G401.6 (cell line): ENCODE measurements at regions not wholly inside any gene's neighbourhood (a gene's known extent, or its start where the extent isn't known, plus 50 kb on each side); places are given as distances from the start of the nearest gene placed in this dataset.
A peak's percentile ranks its signal among the peaks of the same experiment; 100 is the strongest.

Source experiments
- FAIRE-seq: peaks from 2 replicates; lab custom pipeline; 2012; peaks lifted over from hg19 to GRCh38; lab: Jason Lieb, UNC

GRCh38 chr2:196249171-196249570, 77.8 kb upstream of the STK17B start:
- no peak for FAIRE-seq

- no peak for FAIRE-seq
These were observed 78.5 kb upstream of the STK17B start for GRCh38 chr2:196249860-196250259.

GRCh38 chr2:196251132-196251531, 79.8 kb upstream of the STK17B start:
- no peak for FAIRE-seq

GRCh38 chr2:196252408-196253115, 81.2 kb upstream of the STK17B start:
- FAIRE-seq = no peak

GRCh38 chr2:196253116-196253480, 81.7 kb upstream of the STK17B start:
- FAIRE-seq = no peak

- FAIRE-seq = no peak
These were observed 85.2 kb upstream of the STK17B start for GRCh38 chr2:196256585-196256984.

- no peak for FAIRE-seq
These were observed 85.7 kb upstream of the STK17B start for GRCh38 chr2:196257086-196257485.

- no peak for FAIRE-seq
These were observed 87.0 kb upstream of the STK17B start for GRCh38 chr2:196258407-196258806.

GRCh38 chr2:196259507-196260481, 88.4 kb upstream of the STK17B start:
- FAIRE-seq = no peak

GRCh38 chr2:196260546-196260945, 89.2 kb upstream of the STK17B start:
- no peak for FAIRE-seq

GRCh38 chr2:196262606-196263005, 91.2 kb upstream of the STK17B start:
- FAIRE-seq = no peak

- FAIRE-seq = no peak
These were observed 91.9 kb upstream of the STK17B start for GRCh38 chr2:196263181-196263747.

GRCh38 chr2:196266351-196266750, 95.0 kb upstream of the STK17B start:
- FAIRE-seq = no peak

GRCh38 chr2:196266855-196267254, 95.5 kb upstream of the STK17B start:
- no peak for FAIRE-seq

- FAIRE-seq = no peak
These were observed 96.6 kb upstream of the STK17B start for GRCh38 chr2:196268025-196268424.

- no peak for FAIRE-seq
These were observed 97.4 kb upstream of the STK17B start for GRCh38 chr2:196268538-196269338.

- FAIRE-seq = no peak
These were observed 100.4 kb upstream of the STK17B start for GRCh38 chr2:196271795-196272194.

- FAIRE-seq = no peak
These were observed 103.0 kb upstream of the STK17B start for GRCh38 chr2:196274387-196274809.

- FAIRE-seq = no peak
These were observed 104.4 kb upstream of the STK17B start for GRCh38 chr2:196275646-196276352.

GRCh38 chr2:196276421-196276820, 105.0 kb upstream of the STK17B start:
- FAIRE-seq = no peak

GRCh38 chr2:196277002-196277401, 105.6 kb upstream of the STK17B start:
- FAIRE-seq = peak; percentile 78

- FAIRE-seq = no peak
These were observed 107.1 kb upstream of the STK17B start for GRCh38 chr2:196278491-196278911.
